NCI-H1436 (cell line): ENCODE measurements at regions not wholly inside any gene's neighbourhood (a gene's known extent, or its start where the extent isn't known, plus 50 kb on each side); places are given as distances from the start of the nearest gene placed in this dataset.
"Not testable (repeated sequence)": the region's sequence is repeated elsewhere in the genome, so short reads cannot be mapped to it uniquely, and the experiment has no call there.

Experiments used
- DNase-seq: peaks from one replicate; lab custom pipeline; 2025; lab: John Stamatoyannopoulos, UW

DNA sequence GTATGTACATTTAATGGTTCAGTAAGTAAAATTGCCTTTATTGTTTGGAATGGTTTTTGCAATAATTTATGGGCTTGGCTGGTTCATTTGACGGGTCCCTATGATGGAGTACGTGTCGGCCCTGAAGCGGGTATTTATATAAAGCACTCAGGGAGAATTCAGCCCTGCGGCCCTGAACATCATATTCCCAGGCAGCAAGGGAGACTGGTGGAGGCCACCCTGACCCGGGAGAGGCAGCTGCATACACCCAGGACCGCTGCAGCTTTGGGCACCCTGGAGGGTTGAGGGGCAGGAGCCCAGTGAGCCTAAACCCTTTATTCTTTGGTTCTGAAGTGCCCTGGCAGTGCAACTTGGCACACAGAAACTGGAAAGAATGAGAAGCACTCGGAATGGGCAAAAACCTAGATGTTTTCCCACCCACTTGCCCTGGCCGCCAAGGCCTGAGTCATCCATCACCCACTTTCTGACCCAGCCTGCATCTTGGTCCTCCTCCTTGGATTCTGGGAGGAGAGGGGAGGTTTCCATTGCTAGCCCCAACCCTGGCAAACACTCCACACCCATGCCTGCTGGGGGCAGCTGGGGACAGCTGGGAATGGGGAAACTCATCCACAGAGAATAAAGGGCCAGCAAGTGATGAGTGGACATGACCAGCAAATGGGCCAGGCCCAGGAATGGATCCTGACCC, 162.2 kb upstream of the TNRC6C start:
- DNase-seq, result no peak

GRCh38 chr17:77798031-77798430, 160.5 kb upstream of the TNRC6C start:
- no peak for DNase-seq

DNA sequence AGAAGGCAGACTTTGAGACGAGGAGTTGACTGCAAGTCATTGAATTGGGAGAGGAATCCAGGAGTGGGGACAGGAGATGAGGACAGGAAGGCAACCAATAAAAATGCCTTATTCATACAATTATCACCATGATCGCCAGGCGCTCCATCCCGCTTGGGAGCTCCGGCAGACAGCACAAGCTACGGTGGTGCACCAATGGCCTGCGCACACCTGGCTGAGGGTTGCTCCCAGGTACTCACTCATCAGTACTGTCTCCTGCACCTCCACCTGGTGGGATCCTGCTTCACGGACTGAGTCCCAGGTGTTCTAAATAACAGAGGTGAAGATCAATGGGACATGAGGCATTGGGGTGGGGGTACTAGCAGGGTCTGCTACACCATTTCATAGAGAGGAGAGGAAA, 160.0 kb upstream of the TNRC6C start:
- no peak for DNase-seq

- DNase-seq, result no peak
These were observed 157.7 kb upstream of the TNRC6C start for GRCh38 chr17:77800816-77801215.

DNA sequence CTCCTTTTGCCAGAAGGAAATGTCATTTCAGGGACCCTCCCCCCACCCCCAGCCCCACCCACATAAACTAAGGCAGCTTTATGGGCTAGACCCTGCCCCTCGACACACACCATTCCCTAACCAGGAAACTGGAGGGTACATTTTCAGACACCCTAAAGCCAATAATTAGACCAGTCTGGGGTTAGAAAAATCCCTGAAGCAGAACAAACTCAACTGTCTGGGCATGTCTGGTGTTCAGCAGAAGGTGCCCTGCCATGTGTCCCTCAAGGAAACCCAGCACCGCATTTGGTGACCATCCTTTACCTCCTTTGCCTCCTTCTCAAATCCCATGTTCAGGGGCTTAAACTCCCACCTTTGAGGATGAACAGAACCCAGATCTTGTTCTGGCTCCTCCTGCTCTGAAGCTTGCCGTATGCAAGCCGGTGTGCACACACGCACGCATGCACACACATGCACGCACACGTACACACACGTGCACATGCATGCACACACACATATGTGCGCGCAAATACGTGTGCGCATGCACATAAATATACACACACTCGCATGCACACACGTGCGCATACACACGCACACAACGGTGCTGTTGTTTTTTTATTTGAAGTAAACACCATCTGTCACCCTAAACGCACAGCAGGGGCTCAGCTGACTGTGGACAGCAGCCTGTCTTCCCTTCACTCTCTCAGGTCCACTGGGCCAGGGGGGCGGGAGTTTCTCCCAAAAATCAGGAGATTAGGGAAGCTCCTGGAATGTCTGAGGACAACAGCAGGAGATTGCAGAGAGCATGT, 156.8 kb upstream of the TNRC6C start:
- no peak for DNase-seq

- peak; percentile 25 for DNase-seq
These were observed 156.2 kb upstream of the TNRC6C start for GRCh38 chr17:77802333-77802615.

DNA sequence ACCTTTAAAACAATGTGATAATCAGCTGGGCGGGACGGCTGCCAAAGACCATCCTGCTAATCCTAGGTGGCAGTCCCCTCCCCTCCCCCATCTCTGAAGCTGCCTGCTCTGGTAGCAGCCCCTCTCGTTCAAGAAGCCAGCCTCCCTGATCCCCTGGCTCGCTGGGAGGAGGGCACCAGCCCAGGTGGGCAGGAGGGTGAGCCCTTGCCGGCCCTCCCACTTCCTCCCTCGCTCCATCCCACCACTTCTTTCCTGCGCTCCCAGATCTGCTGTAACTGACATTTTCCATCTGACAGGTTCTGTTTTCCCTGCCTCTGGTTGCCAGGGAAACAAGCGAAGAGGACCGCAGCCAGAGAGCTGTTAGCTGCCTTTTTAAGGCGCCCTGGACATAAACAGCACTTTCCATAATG, 155.7 kb upstream of the TNRC6C start:
- DNase-seq, result peak; percentile 61

DNA sequence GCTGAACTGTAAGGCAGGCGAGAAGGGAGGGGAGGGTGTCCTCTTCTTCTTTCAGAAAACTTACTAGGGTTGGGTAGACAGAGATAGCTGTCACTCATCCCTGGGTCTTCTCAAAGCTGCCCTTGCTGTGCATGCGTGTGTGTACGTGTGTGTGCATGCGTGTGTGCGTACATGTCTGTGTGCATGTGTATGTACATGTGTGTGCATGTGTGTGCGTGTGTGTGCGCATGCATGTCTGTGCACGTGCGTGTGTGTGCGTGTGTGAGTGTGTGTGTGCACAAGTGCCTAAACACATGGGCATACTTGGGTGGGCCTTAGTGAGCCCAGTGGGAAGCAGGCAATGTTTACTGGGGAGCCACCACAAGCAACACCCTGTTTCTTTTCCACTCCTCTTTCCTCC, 154.8 kb upstream of the TNRC6C start:
- no peak for DNase-seq

- DNase-seq, result no peak
These were observed 153.6 kb upstream of the TNRC6C start for GRCh38 chr17:77804796-77805426.

GRCh38 chr17:77805970-77806369, 152.5 kb upstream of the TNRC6C start:
- not testable (repeated sequence) for DNase-seq

DNA sequence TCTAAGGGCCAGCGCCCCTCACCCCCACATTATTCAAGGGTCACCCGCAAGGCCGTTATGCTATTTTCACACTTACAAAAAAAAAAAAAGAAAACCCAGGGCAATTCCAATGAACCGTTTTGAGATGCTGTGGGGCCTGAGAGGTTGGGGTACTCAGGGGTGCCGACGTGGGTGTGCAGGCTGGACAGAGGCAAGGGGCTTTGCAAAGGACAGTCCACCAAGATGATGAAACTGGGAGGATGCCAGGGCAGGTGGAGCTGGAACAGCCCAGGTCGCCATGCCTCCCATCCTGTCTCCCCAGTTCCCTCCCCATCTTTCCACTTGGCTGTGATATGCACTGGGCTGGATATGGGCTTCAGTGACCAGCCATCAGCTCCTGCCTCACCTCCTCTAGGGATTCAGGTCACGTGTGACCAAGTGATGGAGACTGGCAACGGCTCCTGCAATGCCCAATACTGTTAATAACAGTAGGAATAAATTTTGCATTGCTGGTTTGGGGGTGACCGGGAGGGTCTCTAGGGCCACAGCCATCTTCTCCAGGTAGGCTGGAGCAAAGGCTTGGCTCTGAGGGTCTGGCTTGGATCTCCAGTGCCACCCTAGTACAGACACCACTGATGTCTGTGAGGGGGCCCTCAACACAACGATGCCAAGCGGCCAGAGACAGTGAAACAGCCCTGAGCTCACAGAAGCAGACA, 151.3 kb upstream of the TNRC6C start:
- no peak for DNase-seq

DNA sequence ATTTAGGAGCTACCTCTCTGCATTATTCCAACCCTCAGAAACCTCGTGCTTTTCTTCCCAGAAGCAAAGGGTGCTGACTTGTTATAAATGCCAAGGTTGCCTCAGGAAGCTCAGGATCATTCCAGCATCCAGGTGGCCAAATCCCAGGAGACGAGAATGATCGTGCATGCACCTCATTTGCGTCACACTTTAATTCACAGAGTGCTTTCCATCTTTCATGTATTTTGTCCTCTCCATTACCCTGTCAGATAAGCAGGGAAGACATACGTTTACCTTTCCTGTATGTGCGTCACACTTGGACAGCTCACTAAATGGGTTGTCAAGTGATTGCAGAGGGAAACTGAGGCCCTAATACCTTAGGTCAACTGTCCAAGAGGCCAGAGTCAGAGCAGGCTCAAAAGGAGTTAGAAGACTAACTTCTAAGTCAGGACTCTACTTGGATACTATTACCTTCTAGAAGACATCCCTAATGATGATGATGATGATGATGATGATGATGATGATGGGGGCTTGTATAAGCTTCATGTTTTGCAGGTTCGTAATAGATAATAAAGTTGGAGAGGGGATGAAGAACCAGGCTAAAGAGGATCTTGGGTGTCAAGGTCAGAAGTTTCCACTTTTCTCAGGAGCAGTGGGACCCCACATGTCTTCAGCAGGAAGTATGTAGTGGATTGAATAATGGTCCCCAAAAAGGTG, 150.6 kb upstream of the TNRC6C start:
- no peak for DNase-seq

DNA sequence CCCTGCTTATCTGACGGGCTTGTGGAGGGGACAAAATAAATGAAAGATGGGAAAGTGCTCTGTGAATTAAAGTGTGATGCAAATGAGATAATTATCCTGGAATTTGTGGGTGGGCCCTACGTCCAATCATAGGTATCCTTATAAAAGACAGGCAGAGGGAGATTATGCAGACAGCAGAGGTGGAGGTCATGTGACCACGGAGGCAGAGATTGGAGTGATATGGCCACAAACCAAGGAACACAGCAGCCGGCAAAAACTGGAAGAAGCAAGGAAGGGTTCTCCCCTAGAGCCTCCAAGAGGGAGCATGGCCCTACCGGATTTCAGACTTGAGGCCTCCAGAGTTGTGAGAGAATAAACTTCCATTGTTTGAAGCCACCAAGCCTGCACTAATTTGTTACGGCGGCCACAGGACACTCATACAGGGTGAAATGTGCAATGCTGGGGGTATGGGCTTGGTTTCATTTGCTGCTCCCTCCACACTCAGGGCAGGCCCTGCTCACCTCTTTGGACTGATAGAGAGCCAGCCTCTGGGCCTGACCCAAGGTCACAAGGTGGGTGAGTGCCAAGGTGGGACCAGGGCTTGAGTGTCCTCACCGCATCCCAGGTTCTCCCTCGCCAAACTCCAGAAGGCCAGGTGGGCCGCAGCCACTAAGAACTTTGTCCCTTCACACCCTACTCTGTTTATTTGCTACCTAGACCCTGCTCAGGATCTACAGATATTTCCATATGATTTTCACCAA, 149.6 kb upstream of the TNRC6C start:
- DNase-seq, result no peak

DNA sequence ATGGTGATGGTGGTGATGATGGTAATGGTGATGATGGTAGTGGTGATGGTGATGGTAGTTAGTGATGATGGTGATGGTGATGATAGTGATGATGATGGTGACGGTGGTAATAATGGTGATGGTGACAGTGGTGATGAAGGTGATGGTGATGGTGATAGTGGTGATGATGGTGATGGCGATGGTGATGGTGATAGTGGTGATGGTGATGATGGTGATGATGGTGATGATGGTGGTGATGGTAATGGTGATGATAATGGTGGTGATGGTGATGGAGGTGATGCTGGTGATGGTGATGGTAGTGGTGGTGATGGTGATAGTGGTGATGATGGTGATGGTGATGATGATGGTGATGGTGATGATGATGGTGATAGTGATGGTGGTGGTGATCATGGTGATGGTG, 148.7 kb upstream of the TNRC6C start:
- no peak for DNase-seq

GRCh38 chr17:77810536-77810935, 148.0 kb upstream of the TNRC6C start:
- DNase-seq, result no peak

GRCh38 chr17:77811521-77811920, 147.0 kb upstream of the TNRC6C start:
- no peak for DNase-seq

- DNase-seq, result no peak
These were observed 144.3 kb upstream of the TNRC6C start for GRCh38 chr17:77814091-77814772.

DNA sequence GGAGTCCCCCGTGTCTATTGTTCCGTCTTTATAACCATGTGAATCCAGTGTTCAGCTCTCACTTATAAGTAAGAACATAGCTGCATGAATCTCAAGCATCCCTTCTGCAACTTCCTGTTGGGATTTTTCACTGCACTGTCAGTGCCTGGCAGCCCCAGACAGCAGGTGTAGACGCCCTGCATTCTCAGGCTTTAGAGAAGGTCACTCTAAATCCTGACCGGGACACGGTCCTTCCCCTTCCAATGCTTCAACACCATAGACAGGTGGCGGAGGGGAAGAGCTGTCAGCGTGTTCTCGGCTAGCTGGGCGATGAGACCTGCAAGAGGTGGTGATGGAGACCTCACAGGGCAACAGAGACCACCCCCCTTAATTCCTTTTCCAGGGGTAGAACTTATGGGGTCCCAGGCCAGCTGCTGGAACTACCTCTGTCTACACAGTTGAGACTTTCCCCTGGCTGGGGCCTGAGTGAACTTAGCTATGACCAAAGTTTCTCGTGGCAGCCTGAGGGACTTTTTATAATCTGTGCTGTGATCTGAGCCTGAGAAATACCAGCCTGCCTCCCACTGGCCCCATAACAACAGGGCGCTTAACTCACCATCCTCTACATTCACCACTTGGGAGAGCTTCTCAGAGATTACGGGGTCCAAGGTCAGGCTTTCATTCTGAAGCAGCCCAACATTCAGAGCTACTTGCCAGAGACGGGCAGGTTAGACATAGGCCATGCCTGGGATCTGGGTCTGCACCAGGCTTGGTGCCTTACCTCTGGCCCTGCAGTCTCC, 143.2 kb upstream of the TNRC6C start:
- DNase-seq, result no peak

- DNase-seq, result no peak
These were observed 140.6 kb upstream of the TNRC6C start for GRCh38 chr17:77817953-77818352.

- DNase-seq, result no peak
These were observed 139.0 kb upstream of the TNRC6C start for GRCh38 chr17:77819497-77819896.
